HepG2 (cell line): ENCODE measurements at regions not wholly inside any gene's neighbourhood (a gene's known extent, or its start where the extent isn't known, plus 50 kb on each side); places are given as distances from the start of the nearest gene placed in this dataset.

Source experiments
- ATAC-seq: fragments of 200-7000 bp; cut with Tn5 transposase; 3 replicates; pipeline ENCODE4 v1.9.1; 2020; ENCODE audit warnings: mild to moderate bottlenecking, moderate library complexity
- BruUV-seq: library from RNA; stranded (reverse); fragments of 400-500 nt; replicated peaks from 2 replicates; lab custom pipeline; 2021; lab: Mats Ljungman, UMichigan
- CTCF ChIA-PET: fragments of 300-600 bp; formaldehyde crosslinking; extraction: SDS; loops from one replicate; lab custom pipeline; 2021; ENCODE audit warnings: low total read pairs, inconsistent platforms, low intra/inter-chr PET ratio; lab: Yijun Ruan, JAX
- POLR2A ChIA-PET: fragments of 350-600 bp; sonication (Branson Sonifier 250); formaldehyde crosslinking; loops from one replicate; lab custom pipeline; 2020; ENCODE audit warnings: antibody characterized with exemption, inconsistent platforms; lab: Yijun Ruan, JAX
- DNase-seq: peaks from one replicate; pipeline ENCODE4 v3.0.0-alpha.2; 2015; ENCODE audit warnings: low spot score
- FAIRE-seq: peaks from 3 replicates; lab custom pipeline; 2011; peaks lifted over from hg19 to GRCh38; lab: Jason Lieb, UNC
- H2AFZ ChIP-seq: one replicate; pipeline ENCODE4 v1.6.1; 2011; ENCODE audit warnings: low read length, inconsistent platforms
- H3K27ac ChIP-seq: fragments of 300-600 bp; 3 replicates; pipeline ENCODE4 v1.8.0; 2011; ENCODE audit warnings: mixed run types, mild to moderate bottlenecking, mixed read lengths, low read length, inconsistent platforms; ENCODE audit not compliant: insufficient read depth; ENCODE audit errors: extremely low read length
- H3K27me3 ChIP-seq, 2 experiments: fragments of 200-600 bp in 1 of 2; 2 replicates in 1 of 2; 3 replicates in 1 of 2; pipeline versions ENCODE4 v1.6.0 to v1.8.0; 2011; ENCODE audit warnings: low read length in 2 of 2, mild to moderate bottlenecking in 2 of 2, moderate library complexity in 2 of 2, inconsistent platforms in 1 of 2; ENCODE audit not compliant: insufficient read depth in 2 of 2, control insufficient read depth in 1 of 2
- H3K36me3 ChIP-seq, 2 experiments: fragments of 200-600 bp in 1 of 2; replicated peaks in 1 of 2; 2 replicates in 1 of 2; 3 replicates in 1 of 2; pipeline versions ENCODE4 v1.5.1 to v1.8.0; 2011; ENCODE audit warnings: low read length in 2 of 2, inconsistent platforms in 1 of 2; ENCODE audit not compliant: insufficient read depth in 2 of 2, control insufficient read depth in 1 of 2
- H3K4me1 ChIP-seq: 2 replicates; pipeline ENCODE4 v1.5.1; 2012; ENCODE audit warnings: low read length, inconsistent platforms; ENCODE audit not compliant: insufficient read depth
- H3K4me2 ChIP-seq: 2 replicates; pipeline ENCODE4 v1.6.0; 2011; ENCODE audit warnings: low read depth, low read length, inconsistent platforms
- H3K4me3 ChIP-seq, 3 experiments: fragments of 200-600 bp in 1 of 3; sonication (generic), shearing (Covaris generic) in 1 of 3; replicated peaks in 1 of 3; 2 replicates each; pipeline ENCODE4 v1.5.1; 2011 to 2016; ENCODE audit warnings: low read length in 3 of 3, inconsistent platforms in 2 of 3, low read depth in 2 of 3, mild to moderate bottlenecking in 2 of 3, control low read depth in 1 of 3, mixed read lengths in 1 of 3; ENCODE audit not compliant: insufficient read depth in 1 of 3
- H3K79me2 ChIP-seq: one replicate; pipeline ENCODE4 v1.6.1; 2011; ENCODE audit warnings: low read length, inconsistent platforms; ENCODE audit not compliant: insufficient read depth
- H3K9ac ChIP-seq: 2 replicates; pipeline ENCODE4 v1.6.0; 2011; ENCODE audit warnings: mild to moderate bottlenecking, low read depth, low read length, inconsistent platforms; ENCODE audit not compliant: insufficient read depth
- H3K9me3 ChIP-seq: 2 replicates; pipeline ENCODE4 v1.5.1; 2012; ENCODE audit warnings: mild to moderate bottlenecking, low read length
- H4K20me1 ChIP-seq: 2 replicates; pipeline ENCODE4 v1.6.0; 2011; ENCODE audit warnings: inconsistent platforms, mild to moderate bottlenecking, low read length, moderate library complexity; ENCODE audit not compliant: insufficient read depth
- ARNT ChIP-seq: fragments of 450-650 bp; IDR thresholded peaks from 2 replicates; pipeline ENCODE4 v1.6.1; 2017
- CENPT ChIP-seq: sonication (generic); formaldehyde crosslinking; IDR thresholded peaks from 2 replicates; pipeline ENCODE4 v1.8.0; 2022; ENCODE audit warnings: low read depth, mild to moderate bottlenecking, moderate library complexity, missing genetic modification reagents
- EP300 ChIP-seq, 3 experiments: sonication (generic) in 1 of 3; formaldehyde crosslinking in 1 of 3; IDR thresholded peaks; 2 replicates each; pipeline versions ENCODE4 v1.5.1 to v1.6.1; 2011 to 2020; ENCODE audit warnings: low read depth in 2 of 3, low read length in 2 of 3, borderline replicate concordance in 1 of 3, improper control_type of control experiment in 1 of 3, mild to moderate bottlenecking in 1 of 3, missing genetic modification reagents in 1 of 3, moderate library complexity in 1 of 3
- GFI1 ChIP-seq: sonication (generic); formaldehyde crosslinking; IDR thresholded peaks from 2 replicates; pipeline ENCODE4 v1.5.0; 2020; ENCODE audit warnings: missing genetic modification reagents, mild to moderate bottlenecking, borderline replicate concordance
- KDM4B ChIP-seq: sonication (generic); formaldehyde crosslinking; IDR thresholded peaks from 2 replicates; pipeline ENCODE4 v1.4.0; 2020; ENCODE audit warnings: missing genetic modification reagents
- MZF1 ChIP-seq: sonication (generic); formaldehyde crosslinking; IDR thresholded peaks from 2 replicates; pipeline ENCODE4 v1.8.1; 2023; ENCODE audit warnings: mild to moderate bottlenecking, missing genetic modification reagents, borderline replicate concordance
- NFE2L2 ChIP-seq: fragments of 150-350 bp; IDR thresholded peaks from 2 replicates; pipeline ENCODE4 v1.6.1; 2014; ENCODE audit warnings: low read length
- RXRA ChIP-seq: sonication (generic); formaldehyde crosslinking; IDR thresholded peaks from 2 replicates; pipeline ENCODE4 v1.5.1; 2020; ENCODE audit warnings: missing genetic modification reagents
- TAF15 ChIP-seq: fragments of 200-400 bp; formaldehyde crosslinking; IDR thresholded peaks from one replicate; pipeline ENCODE4 v1.6.1; 2018; ENCODE audit warnings: mild to moderate bottlenecking, low read depth, low read length; ENCODE audit not compliant: poor library complexity, severe bottlenecking
- ZFP90 ChIP-seq: sonication (generic); formaldehyde crosslinking; IDR thresholded peaks from 2 replicates; pipeline ENCODE4 v1.8.0; 2022; ENCODE audit warnings: missing genetic modification reagents, mild to moderate bottlenecking, inconsistent platforms, borderline replicate concordance
- ZFY ChIP-seq: sonication (generic); formaldehyde crosslinking; IDR thresholded peaks from 2 replicates; pipeline ENCODE4 v1.4.0; 2020; ENCODE audit warnings: missing genetic modification reagents
- ZNF530 ChIP-seq: sonication (generic); formaldehyde crosslinking; IDR thresholded peaks from 2 replicates; pipeline ENCODE4 v1.5.0; 2020; ENCODE audit warnings: low read depth, mild to moderate bottlenecking, missing genetic modification reagents
- ZNF562 ChIP-seq: sonication (generic); formaldehyde crosslinking; IDR thresholded peaks from 2 replicates; pipeline ENCODE4 v1.8.0; 2022; ENCODE audit warnings: missing genetic modification reagents, borderline replicate concordance
- ZNF678 ChIP-seq: sonication (generic); formaldehyde crosslinking; IDR thresholded peaks from 2 replicates; pipeline ENCODE4 v1.4.0; 2020; ENCODE audit warnings: mild to moderate bottlenecking, missing genetic modification reagents
- ZNF737 ChIP-seq: sonication (generic); formaldehyde crosslinking; IDR thresholded peaks from 2 replicates; pipeline ENCODE4 v1.5.0; 2020; ENCODE audit warnings: missing genetic modification reagents, mild to moderate bottlenecking, borderline replicate concordance
- WGBS: methylation state at CpG from one replicate; pipeline ENCODE4 v1.1.6; 2017; ENCODE audit warnings: low lambda C conversion rate; 5-methylcytosine and 5-hydroxymethylcytosine counted together
- in situ Hi-C: cut with HindIII; loops from 2 replicates; pipeline ENCODE4 v1.10.0; 2017; ENCODE audit warnings: low pct_unique_long_range_greater_than_20kb; ENCODE audit not compliant: extremely low pct_ligation_motif_present
- intact Hi-C: fragments of 100-400 bp; cut with micrococcal nuclease; formaldehyde crosslinking; loops from one replicate; pipeline ENCODE4 v1.10.0; 2022; ENCODE audit not compliant: unreplicated experiment
- TF ChIP-seq, protein P1 (sequence below): sonication (generic); formaldehyde crosslinking; IDR thresholded peaks from 2 replicates; pipeline ENCODE4 v1.4.0; 2020; ENCODE audit warnings: low read depth, mild to moderate bottlenecking, missing genetic modification reagents

DNA sequence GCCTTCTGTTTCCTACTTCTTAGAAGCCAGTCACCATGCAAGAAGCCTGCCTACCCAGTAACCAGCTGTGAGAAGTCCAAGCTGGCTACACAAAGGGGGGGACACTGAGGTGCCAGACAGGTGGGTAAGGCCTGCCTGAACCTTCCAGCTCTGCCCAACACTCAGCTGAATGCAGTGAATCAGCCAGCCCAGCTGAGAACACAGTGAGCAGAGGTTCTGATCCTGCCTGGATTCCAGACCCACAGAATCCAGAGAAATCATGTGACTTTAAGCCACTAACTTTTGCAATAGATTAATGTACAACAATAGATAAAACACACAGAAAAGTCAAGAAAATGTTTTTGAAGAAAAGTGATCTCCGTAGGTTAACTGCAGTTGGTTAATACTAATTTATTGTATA lies 151.7 kb downstream of the EFNB2 start:
- no peaks in the 10 kb centered on the region for H4K20me1 ChIP-seq
- H3K4me1 ChIP-seq, result no peaks in the 10 kb centered on the region
- TF ChIP-seq, protein P1, sequence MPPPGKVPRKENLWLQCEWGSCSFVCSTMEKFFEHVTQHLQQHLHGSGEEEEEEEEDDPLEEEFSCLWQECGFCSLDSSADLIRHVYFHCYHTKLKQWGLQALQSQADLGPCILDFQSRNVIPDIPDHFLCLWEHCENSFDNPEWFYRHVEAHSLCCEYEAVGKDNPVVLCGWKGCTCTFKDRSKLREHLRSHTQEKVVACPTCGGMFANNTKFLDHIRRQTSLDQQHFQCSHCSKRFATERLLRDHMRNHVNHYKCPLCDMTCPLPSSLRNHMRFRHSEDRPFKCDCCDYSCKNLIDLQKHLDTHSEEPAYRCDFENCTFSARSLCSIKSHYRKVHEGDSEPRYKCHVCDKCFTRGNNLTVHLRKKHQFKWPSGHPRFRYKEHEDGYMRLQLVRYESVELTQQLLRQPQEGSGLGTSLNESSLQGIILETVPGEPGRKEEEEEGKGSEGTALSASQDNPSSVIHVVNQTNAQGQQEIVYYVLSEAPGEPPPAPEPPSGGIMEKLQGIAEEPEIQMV (CRISPR knock-in tag), result no peak
- TF ChIP-seq ZNF737 (CRISPR knock-in tag) (no peak), GFI1 (CRISPR knock-in tag) (no peak), ZFY (no peak), ZFP90 (CRISPR knock-in tag) (no peak), NFE2L2 (no peak), ZNF678 (no peak), ARNT (no peak), TAF15 (no peak), RXRA (CRISPR knock-in tag) (no peak), KDM4B (no peak), ZNF530 (CRISPR knock-in tag) (no peak), EP300 (IDR thresholded peaks at IDR 0.05; ENCODE audit: low read depth in 2 of 2, low read length in 2 of 2) (no peak), EP300 (CRISPR knock-in tag; IDR thresholded peaks at IDR 0.05; ENCODE audit: borderline replicate concordance) (no peak), ZNF562 (CRISPR knock-in tag) (no peak), CENPT (CRISPR knock-in tag) (no peak), MZF1 (CRISPR knock-in tag) (no peak)
- no peaks in the 10 kb centered on the region for H3K9me3 ChIP-seq
- H3K79me2 ChIP-seq, result no peaks in the 10 kb centered on the region
- H3K36me3 ChIP-seq, result no peaks in the 10 kb centered on the region
- POLR2A ChIA-PET, result no interaction called here
- CTCF ChIA-PET, result no interaction called here
- WGBS, result 0% methylated on average over 1 of the region's 1 CpG
- H3K4me2 ChIP-seq, result no peak overlapping the region
- no peaks in the 10 kb centered on the region for H3K27me3 ChIP-seq
- H3K4me3 ChIP-seq, result no peak overlapping the region
- no peak overlapping the region for H2AFZ ChIP-seq
- intact Hi-C loops, result no loop called here
- in situ Hi-C loops, result no loop called here
- H3K27ac ChIP-seq, result no peak overlapping the region
- H3K9ac ChIP-seq, result no peak overlapping the region
- FAIRE-seq (no peak), DNase-seq (no peak), ATAC-seq (no peak)
- no TSS peak for BruUV-seq
